AML-193 (cell line): ENCODE measurements at regions not wholly inside any gene's neighbourhood (a gene's known extent, or its start where the extent isn't known, plus 50 kb on each side); places are given as distances from the start of the nearest gene placed in this dataset.

ENCODE experiments used
- DNase-seq, 2 experiments: peaks; one replicate each; lab custom pipeline; 2025; lab: John Stamatoyannopoulos, UW

DNA sequence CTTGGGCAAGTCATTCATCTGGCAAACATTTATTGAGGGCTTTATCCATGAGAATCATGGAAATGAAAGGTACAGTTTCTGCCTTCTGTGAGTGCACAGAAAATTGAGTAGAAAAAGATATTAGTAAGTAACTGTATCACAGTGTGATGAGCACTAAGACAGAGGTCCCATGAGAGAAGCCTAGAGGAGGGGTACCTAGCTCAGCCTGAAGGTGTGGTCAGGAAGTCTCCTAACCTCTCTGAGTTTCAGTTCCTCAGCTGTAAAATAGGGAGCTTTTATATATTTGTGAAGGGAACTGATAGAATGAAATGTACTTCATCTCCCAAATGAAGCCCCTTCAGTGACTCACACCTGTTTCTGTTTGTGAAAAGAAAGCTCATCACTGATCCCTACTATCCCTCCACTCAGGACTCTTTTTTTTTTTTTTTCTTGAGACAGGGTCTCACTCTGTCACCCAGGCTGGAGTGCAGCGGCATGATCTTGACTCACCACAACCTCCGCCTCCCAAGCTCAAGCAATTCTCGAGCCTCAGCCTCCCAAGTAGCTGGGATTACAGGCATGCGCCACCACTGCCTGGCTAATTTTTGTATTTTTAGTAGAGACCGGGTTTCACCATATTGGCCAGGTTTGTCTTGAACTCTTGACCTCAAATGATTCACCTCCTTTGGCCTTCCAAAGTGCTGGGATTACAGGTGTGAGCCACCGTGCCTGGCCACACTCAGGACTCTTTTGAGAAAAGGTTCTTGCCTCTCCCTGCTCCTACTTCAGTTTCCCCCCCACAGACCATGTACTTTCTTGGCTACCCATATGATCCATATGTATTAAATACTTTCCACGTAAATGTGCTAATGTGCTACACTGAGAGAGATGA, 93.7 kb upstream of the FUT8 start:
- no peak for DNase-seq

GRCh38 chr14:65320661-65321308, 91.7 kb upstream of the FUT8 start:
- no peak for DNase-seq

GRCh38 chr14:65321370-65321875, 91.1 kb upstream of the FUT8 start:
- DNase-seq: no peak

GRCh38 chr14:65329481-65329880, 83.0 kb upstream of the FUT8 start:
- no peak for DNase-seq

- DNase-seq: no peak
These were observed 82.6 kb upstream of the FUT8 start for GRCh38 chr14:65329911-65330310.

DNA sequence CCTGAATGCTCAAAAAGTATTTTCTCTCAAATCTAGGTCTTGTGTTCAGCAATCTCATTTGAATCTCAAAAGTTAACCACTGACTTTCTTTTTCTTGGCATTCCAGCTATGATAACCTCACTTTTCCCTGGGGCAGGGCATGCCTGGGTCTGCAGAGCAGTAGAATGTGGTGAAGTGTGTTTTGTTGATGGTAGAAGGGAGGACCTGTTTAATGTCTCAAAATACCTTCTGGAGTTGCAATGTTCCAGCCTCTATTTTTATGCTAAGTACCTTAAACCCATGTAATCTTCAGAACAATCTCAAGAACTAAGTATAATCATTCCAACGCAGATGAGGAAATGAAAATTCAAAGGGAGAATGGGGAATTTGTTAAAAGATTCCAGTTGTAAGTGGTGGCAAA, 82.1 kb upstream of the FUT8 start:
- no peak for DNase-seq

DNA sequence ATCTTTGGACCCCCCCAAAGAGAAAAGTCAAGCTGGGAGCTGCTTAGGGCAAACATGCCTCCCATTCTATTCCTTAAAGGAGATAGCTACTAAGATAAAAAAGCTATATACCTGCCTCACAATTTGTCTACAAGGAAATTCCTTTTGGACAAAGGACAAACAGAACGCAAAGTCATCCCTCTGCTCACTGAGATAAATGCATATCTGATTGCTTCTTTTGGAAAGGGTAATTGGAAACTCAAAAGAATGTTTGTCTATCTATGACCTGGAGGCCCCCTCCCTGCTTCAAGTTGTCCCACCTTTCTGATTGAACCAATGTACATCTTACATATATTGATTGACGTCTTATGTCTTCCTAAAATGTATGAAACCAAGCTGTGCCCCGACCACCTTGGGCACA, 80.9 kb upstream of the FUT8 start:
- DNase-seq: no peak

DNA sequence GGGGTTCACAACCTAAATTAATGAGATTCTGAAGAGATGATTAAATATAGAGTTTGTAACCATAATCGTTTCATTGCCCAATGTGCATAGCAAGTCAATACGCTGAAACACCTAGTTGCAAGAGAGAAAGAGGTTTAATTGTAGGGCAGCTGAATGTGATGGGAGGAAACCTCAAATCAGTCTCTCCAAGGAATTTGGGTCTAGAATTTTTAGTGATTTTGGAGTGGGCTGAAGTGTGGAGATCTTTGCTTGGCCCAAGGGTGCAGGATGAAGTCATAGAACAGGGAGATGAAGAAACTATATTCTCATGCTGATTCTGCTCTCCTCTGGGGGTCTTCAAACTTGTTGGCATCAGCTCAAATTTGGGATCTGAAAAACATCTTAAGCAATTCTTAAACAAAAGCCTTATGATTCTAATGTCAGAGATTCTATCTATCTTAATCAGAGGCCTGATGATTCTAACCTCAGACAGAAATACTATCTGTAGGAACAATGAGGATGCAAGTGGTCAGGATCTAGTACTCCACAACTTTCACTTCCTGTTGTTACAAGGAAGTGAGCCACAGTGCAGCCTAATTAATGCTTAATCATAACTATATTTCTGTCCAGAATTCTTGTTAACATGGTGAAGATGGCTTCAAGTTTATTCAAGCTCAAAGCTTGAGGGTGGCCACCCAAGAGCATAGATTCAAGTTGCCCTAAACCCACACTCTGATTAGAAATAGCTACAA, 80.2 kb upstream of the FUT8 start:
- no peak for DNase-seq

DNA sequence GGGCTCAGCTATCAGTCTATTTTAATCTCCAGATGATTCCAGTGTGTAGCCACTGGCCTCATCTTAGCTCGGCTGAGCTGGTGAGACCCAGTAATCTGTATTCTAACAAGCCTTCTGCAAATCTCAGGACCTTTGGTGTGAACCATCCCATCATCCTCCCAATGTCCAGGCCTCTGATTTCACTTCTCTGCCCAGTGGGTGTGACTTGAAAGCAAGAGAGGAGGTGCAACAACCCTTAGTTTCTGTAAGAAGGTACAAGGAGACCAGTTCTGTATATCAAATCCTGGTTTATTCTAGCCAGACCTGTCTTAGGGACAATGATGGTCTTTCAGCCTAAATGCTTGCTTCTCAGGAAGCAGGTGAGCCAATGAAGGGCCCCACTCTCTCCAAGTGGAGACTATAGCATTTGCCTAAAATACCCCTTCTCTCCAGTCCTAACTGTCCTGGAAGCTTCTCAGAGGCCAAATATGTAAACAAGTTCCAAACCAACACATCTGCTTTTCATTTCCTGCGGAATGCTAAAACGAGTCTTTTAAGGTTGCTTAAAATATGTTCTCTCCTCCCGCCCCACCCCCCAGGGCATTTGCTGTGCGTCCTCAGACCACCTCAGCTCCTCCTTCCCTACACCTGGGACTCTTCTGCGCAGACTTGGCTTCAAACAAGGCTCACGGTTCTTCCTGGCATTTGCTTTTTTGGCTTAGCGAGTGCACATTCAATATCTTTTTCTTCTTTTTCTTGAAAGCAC, 78.4 kb upstream of the FUT8 start:
- DNase-seq: no peak

DNA sequence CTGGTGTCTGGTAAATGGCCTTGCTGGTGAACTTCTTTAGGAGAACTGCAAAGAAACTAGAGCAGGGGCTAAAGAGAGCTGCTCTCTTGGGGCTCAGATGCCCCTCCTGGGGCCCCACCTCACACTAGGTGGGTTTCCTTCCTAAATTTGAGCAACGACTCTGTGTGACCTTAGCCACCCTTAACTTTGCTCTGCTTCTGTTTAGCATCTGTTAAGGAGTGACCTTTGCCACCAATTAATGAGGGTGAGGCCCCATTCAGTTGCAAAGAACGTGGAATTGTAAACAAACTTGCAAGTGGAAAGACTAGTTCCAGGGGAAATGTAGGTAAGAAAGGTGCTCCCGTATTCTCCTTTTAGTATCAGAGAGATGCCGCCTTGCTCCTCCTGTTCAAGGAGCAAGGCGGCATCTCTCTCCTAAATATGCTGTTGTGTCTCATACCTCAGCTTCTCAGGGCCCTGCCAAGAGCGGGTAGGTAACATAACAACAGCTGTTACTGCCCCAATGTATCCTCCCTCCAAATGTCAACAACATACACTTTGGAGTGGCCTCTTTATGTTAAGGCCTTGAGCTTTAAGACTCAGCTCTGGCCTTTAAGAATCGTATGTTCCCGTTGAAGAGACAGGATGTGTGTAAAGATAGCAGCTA, 77.6 kb upstream of the FUT8 start:
- DNase-seq: no peak

DNA sequence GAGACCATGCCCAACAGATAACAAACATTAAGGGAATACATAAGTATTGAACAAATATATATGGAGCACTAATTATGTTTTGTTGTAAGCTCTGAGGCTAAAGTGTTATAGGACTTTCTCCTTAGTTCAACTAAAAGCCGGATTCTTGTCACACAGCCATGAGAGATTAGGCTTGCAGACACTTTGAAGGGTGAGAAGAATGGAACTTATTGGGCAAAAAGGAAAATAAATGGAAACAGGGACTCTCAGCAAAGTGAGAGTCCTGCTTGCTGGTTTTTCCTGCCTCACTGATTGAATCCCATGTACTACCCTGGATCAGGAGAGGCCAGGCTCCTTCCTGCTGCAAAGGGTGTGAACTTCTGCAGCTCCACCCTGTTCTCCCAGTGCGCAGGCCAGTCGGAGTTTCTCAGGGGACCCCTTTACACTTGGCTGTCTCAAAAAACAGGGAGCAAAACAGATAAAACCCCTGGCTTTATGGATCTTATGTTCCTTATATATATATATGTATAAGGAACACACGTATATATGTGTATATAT, 77.1 kb upstream of the FUT8 start:
- no peak for DNase-seq

DNA sequence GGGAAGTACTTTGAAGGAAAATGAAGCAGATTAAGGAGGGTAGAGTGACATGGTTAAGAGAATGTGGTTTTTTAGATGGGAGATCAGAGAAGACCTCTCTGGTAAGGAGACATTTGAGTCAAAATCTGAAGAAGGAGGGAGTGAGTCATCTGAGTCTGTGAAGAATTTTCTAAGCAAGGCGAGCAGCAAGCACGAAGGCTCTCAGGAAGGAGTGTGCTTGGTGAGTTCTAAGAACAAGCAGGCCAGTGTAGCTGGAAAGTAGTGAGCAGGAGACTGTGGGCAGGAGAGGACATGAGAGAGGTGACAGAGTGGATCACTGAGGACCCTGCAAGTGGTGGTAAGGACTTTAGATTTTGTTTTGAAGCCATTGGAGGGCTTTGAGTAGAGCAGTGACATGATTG, 76.3 kb upstream of the FUT8 start:
- DNase-seq: no peak

DNA sequence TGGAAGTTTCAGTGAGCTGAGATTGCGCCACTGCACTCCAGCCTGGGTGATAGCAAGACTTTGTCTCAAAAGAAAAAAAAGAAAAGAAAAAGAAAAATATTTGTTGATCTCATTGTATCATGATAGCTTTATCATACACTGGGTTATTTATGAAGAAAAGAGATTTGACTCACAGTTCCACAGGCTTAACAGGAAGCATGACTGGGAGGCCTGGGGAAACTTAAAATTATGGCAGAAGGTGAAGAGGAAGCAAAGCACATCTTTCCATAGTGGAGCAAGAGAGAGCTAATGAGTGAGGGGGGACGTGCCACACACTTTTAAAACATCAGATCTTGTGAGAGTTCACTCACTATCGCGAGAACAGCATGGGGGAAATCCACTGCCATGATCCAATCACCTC, 72.7 kb upstream of the FUT8 start:
- DNase-seq: no peak

DNA sequence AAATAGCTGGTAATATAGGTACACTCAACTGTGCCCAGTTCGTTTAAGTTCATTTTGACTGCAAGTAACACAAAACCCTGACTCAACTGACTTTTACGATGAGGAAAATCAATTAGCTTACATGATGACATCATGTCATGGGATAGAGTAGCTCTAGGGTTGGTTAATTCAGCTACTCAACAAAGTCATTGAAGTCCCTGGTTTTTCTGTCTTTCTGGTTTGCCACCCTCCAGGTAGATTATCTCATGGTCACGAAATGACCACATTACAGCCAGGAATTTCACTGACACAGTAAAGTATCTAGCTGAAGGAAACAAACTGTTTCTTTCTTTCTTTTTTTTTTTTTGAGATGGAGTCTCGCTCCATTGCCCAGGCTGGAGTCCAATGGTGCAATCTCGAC, 68.5 kb upstream of the FUT8 start:
- no peak for DNase-seq

GRCh38 chr14:65345266-65345665, 67.3 kb upstream of the FUT8 start:
- DNase-seq: no peak

DNA sequence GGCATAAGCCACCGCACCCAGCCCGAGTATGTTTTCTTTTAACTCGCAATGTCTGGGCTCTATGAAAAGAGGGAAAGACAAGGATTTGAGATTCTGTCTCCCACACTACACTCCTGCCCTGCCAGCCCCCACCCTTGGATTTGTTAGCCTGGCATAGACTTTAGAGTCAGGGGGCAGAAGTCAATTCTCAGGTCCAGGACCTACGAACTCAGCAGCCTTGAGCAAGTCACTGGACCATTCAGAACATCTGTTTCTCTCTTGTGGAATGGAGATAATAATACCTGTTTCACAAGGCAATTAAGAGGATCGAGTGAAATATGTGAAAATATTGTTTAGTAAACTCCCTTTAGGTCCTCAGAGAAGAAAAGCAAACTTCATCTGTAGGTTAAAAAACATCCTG, 66.1 kb upstream of the FUT8 start:
- DNase-seq: no peak

GRCh38 chr14:65346895-65347294, 65.6 kb upstream of the FUT8 start:
- no peak for DNase-seq

DNA sequence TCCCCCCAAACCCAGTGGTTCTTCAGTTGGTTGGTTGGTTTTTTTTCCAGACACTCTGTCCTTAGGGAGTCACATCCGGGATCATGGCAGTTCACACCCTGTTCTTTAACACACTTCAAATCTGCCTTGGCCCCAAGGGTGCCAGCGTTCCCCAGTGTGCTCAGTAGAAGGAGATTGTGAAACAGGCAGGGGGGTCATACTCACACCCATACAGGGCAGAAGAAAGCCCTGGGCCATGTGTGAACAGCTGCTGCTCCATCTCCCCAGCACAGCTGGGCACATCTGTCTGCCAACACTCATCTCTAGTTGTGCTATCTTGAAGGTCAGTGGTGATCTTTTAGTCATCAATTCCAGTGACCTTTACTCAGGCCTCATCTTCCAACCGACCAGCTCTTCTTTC, 64.4 kb upstream of the FUT8 start:
- DNase-seq: no peak

- DNase-seq: no peak
These were observed 63.4 kb upstream of the FUT8 start for GRCh38 chr14:65349100-65349499.

DNA sequence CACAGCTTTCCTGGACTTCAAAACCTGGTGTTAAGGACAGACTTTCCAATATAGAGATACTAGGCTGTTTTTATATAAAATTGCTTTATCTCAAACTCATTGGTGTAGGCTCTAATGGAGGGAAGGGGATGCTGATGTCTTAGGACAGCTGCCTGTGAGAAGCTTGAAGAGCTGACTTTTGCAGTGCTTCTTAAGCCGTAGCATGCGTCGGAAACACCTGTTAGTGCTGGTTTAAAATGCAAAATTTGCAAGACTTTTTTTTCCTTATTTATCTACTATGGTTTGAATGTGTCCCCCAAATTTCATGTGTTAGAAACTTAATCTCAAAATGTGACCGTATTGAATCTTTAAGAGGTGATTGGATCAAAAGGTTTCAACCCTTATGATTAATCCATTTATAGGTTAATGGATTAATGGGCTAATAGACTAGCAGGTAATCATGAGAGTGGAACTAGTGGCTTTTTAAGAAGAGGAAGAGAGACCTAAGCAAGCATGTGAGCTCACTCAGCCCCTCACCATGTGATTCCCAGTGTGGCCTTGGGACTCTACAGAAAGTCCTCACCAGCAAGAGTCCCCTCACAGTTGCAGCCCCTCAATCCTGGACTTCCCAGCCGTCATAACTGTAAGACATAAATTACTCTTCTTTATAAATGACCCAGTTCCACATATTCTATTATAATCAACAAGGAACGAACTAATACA, 60.9 kb upstream of the FUT8 start:
- DNase-seq: no peak
